Embryonic facial prominence (tissue), 1 donor: ENCODE measurements at regions not wholly inside any gene's neighbourhood (a gene's known extent, or its start where the extent isn't known, plus 50 kb on each side); places are given as distances from the start of the nearest gene placed in this dataset.

Experiments used
- DNase-seq: peaks from one replicate; pipeline ENCODE4 v3.0.0-alpha.2; 2016; ENCODE audit errors: extremely low spot score

GRCh38 chr2:196587056-196587455 lies 52.5 kb upstream of the CCDC150 start:
- no peak for DNase-seq

- no peak for DNase-seq
Measured at GRCh38 chr2:196587739-196588138, 51.8 kb upstream of the CCDC150 start.

DNA sequence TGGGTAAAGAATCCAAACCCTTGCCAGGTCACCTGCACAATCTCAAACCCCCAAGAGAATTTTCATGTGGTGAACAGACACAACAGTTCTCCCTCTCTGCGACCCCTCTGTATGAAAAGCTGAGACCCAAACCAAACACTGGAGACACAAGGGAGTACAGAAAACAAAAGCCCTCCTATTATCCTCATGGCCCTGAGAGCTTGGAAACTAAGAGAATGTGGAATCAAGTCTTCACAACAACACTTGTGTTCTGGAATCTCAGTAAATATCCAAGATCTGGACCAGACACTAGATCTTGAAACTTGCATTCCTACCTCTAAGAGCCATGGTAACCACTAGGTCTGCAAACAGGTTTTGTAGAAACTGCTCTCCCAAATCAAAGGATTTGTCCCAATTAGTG lies 50.1 kb upstream of the CCDC150 start:
- no peak for DNase-seq
